Heart left ventricle (tissue), 13 donors: ENCODE measurements at regions not wholly inside any gene's neighbourhood (a gene's known extent, or its start where the extent isn't known, plus 50 kb on each side); places are given as distances from the start of the nearest gene placed in this dataset.

ENCODE experiments used
- POLR2A ChIP-seq, 2 donors: fragments of 450-650 bp; IDR thresholded peaks; one replicate each; pipeline ENCODE4 v1.6.1; 2017; ENCODE audit warnings: antibody characterized with exemption in 2 of 2, mild to moderate bottlenecking in 2 of 2, moderate library complexity in 2 of 2
- TF ChIP-seq, protein P1 (sequence below), 12 donors: fragments of 200-600 bp; sonication (generic) in 4 of 12; IDR thresholded peaks; one replicate each; pipeline versions ENCODE4 v1.5.0 to v1.8.0; 2018 to 2022; ENCODE audit warnings: antibody characterized with exemption in 12 of 12, mild to moderate bottlenecking in 5 of 12
- donor health status: ischemic (EF 13 %, LVEDD 7.1; RV severe dilation, severe dysfunction).
- donor health status: DM: no; HTN: yes; CAD: no.
- donor health status: DM: no; HTN: no; CAD: no.
- donor health status: ischemic (EF 25% LVEDD 6.9; RV normal size, moderate dysfunction).
- donor health status: ischemic (EF 25% LVEDD 5.7; RV mildly dilated, moderate dysfunction).
- donor health status: ischemic (EF 35%, LVEDD 5.7; RV mildly dilated, moderate dysfunction).
- donor health status: nonischemic (EF 11% LVEDD 7.7; RV severe dilation, severe dysfunction).
- donor health status: DM: yes; HTN: yes; CAD: no.
- donor health status: PGD.
- donor health status: ischemic (EF 29% LVEDD 5.4; RV normal size, mild dysfunction).
- donor health status: nonischemic (EF 23%, LVEDD 6.1; RV moderate dilation, normal function).

GRCh38 chr3:194262925-194263305 lies 88.2 kb downstream of the CPN2 start:
- TF ChIP-seq, protein P1, sequence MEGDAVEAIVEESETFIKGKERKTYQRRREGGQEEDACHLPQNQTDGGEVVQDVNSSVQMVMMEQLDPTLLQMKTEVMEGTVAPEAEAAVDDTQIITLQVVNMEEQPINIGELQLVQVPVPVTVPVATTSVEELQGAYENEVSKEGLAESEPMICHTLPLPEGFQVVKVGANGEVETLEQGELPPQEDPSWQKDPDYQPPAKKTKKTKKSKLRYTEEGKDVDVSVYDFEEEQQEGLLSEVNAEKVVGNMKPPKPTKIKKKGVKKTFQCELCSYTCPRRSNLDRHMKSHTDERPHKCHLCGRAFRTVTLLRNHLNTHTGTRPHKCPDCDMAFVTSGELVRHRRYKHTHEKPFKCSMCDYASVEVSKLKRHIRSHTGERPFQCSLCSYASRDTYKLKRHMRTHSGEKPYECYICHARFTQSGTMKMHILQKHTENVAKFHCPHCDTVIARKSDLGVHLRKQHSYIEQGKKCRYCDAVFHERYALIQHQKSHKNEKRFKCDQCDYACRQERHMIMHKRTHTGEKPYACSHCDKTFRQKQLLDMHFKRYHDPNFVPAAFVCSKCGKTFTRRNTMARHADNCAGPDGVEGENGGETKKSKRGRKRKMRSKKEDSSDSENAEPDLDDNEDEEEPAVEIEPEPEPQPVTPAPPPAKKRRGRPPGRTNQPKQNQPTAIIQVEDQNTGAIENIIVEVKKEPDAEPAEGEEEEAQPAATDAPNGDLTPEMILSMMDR (IDR thresholded peaks at IDR 0.05) = no peak
- TF ChIP-seq POLR2A (IDR thresholded peaks at IDR 0.05) = no peak
